ENCODE measurements at regions not wholly inside any gene's neighbourhood (a gene's known extent, or its start where the extent isn't known, plus 50 kb on each side); places are given as distances from the start of the nearest gene placed in this dataset.

DNA sequence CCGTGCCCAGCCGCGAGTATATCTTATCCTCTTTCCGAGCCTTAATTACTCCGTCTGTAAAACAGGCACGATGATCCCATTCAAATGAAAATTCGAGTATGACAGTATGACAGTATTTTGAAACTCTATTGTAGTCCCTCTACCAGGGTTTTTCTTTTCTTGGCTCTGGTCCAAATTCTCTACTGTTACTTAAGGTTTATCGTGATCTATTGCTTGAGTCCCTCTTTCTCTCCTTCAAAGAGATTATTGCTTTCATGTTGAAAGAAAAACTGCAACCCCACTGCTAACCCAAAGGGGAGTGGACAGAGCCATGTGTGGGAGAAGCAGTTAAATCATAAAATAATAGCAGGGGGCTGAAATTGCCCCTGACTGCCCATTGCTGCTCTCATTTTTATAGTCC is 1156.6 kb upstream of the AUTS2 start:
- no peak for DNase-seq (ENCODE audit: extremely low read depth in 1 of 2, low read depth in 1 of 2)

GRCh38 chr7:68442931-68443631 is 1155.2 kb upstream of the AUTS2 start:
- DNase-seq (ENCODE audit: extremely low read depth in 1 of 2, low read depth in 1 of 2) = no peak

DNA sequence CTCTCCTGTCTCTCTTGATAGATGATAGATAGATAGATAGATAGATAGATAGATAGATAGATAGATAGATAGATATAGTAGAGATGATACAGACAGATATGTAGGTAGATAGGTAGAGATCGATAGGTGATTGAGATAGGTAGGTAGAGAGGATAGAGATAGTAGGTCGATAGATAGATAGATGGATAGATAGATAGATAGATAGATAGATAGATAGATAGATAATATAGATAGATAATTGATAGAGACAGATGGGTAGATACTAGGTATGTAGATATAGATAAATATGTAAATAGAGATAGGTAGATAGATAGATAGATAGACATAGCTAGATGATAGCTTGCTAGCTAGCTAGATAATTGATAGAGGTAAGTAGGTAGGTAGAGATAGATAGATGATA is 1154.2 kb upstream of the AUTS2 start:
- no peak for DNase-seq (ENCODE audit: extremely low read depth in 1 of 2, low read depth in 1 of 2)

DNA sequence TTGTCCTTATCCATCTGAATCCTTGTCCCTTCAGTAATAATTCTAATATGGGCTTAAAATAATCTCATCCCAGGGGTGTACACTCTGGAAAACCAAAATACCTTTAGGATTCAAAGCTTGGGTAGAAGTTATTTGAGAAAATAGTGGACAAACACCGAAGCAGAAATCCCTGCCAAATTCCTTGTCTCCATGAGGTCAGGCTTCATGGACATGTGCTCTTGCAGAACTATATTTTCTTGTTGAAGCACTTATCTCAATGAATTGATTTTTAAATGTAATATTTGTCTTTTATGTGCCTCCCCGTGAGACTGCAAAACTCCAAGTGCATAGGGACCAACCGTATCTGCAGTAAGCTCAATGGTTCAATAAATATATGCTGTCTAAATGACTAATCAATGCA is 1153.3 kb upstream of the AUTS2 start:
- DNase-seq (ENCODE audit: extremely low read depth in 1 of 2, low read depth in 1 of 2) = no peak

DNA sequence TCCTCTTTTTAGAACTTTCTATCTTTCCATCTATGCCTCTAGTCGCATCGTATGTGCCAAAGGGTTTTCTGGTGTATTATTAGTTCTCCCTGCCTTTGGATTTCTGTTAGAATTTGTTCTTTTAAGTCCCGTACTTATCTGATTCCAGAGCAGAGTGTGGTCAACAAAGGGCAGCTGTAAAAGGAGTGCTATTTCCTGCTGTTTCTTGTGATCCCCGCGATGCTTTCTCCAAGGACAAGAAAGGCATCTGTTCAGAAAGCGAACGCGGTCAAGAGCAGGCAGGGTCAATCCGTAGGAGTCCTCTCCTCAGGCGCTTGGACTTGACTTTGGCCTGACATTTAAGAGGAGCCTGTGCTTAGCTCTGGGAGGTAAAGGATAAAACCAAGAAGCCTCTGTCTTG is 1152.1 kb upstream of the AUTS2 start:
- no peak for DNase-seq (ENCODE audit: extremely low read depth in 1 of 2, low read depth in 1 of 2)

DNA sequence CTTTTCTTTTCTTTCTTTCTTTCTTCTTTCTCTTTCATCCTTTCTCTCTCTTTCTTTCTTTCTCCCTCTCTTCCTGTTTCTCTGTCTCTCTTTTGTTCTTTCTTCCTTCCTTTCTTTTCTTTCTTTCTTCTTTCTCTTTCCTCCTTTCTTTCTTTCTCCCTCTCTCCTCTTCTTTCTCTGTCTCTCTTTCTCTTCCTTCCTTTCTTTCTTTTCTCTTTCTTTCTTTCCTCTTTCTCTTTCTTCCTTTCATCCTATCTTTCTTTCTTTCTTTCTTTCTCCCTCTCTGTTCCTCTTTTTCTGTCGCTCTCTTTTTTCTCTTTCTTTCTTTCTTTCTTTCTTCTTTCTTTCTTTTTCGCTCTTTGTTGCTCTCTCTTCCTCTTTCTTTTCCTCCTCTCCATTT is 1149.2 kb upstream of the AUTS2 start:
- no peak for DNase-seq (ENCODE audit: extremely low read depth in 1 of 2, low read depth in 1 of 2)

GRCh38 chr7:68449816-68450215 is 1148.5 kb upstream of the AUTS2 start:
- no peak for DNase-seq (ENCODE audit: extremely low read depth in 1 of 2, low read depth in 1 of 2)

- DNase-seq (ENCODE audit: extremely low read depth in 1 of 2, low read depth in 1 of 2) = no peak
These were observed 1143.3 kb upstream of the AUTS2 start for GRCh38 chr7:68454931-68455330.

- DNase-seq (ENCODE audit: extremely low read depth in 1 of 2, low read depth in 1 of 2) = no peak
These were observed 1141.8 kb upstream of the AUTS2 start for GRCh38 chr7:68456469-68456868.

DNA sequence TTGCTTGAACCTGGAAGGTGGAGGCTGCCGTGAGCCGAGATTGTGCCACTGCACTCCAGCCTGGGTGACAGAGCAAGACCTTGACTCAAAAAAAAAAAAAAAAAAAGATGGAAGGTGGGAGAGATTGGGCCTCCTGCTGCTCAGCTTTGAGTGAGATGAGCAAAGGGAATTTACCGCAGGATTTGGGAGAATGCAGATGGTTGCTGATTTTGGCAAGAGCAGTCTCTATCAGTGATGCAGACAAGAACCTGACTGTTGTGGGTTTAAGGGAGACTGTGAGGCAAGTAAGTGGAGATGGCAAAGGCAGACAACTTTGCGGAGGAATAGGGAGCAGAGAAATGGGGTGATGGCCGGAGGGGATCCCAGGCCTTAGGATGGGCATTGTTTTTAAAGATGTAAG is 1140.8 kb upstream of the AUTS2 start:
- DNase-seq (ENCODE audit: extremely low read depth in 1 of 2, low read depth in 1 of 2) = no peak

GRCh38 chr7:68458010-68458908 is 1140.0 kb upstream of the AUTS2 start:
- DNase-seq (ENCODE audit: extremely low read depth in 1 of 2, low read depth in 1 of 2) = no peak

- no peak for DNase-seq (ENCODE audit: extremely low read depth in 1 of 2, low read depth in 1 of 2)
These were observed 1136.8 kb upstream of the AUTS2 start for GRCh38 chr7:68461430-68461829.

DNA sequence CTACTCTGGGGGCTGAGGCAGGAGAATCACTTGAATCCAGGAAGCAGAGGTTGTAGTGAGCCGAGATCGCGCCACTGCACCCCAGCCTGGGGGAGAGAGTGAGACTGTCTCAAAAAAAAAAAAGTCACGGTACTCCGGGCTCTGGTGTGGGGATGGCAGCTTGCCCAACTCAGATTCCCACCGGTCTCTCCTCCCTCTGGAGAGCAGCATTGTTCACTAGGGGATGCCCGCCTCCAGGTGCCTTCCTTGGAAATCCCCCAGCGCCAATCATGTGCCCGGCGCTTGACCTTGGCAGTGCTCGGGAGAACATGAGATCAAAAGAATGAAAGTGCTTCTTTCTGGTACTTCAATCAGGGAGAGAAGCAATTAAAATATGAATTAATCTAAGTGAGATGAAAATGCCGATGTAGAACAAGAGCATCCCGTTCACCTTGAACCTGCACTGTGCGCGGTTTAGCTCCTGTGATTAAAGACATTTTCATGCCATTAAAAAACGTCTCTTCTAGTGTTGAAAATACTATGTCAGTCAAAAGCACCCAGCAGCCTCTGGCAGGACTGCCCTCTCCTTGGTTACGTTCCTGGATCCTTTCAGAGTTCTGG is 1127.3 kb upstream of the AUTS2 start:
- DNase-seq (ENCODE audit: extremely low read depth in 1 of 2, low read depth in 1 of 2) = no peak

GRCh38 chr7:68472688-68473087 is 1125.6 kb upstream of the AUTS2 start:
- DNase-seq (ENCODE audit: extremely low read depth in 1 of 2, low read depth in 1 of 2) = no peak

DNA sequence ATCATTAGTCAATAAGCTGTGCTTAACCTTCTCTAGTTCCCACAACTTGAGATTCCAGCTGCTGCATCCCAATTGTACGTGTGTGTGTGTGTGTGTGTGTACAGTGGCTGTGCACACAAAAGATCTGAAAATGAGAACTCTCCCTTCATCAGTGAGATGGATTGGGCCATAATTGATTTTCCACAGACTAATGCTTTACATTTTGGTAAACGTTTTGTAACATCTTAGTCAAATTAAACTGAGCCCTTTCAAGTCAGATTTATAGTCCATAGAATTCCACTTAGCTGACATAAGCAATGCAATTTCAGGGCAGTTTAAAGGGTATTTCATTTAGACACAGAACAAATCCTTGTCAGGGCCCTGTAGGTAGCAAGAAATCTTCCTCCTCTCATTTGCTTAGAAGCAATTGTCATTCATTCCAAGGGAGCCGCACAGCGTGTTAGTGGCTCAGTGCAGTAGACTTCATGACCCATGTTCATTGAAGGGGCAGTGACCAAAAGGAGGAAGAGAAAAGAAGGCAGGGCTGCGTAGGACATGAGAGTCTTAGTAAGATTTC is 1123.5 kb upstream of the AUTS2 start:
- DNase-seq (ENCODE audit: extremely low read depth in 1 of 2, low read depth in 1 of 2) = no peak

DNA sequence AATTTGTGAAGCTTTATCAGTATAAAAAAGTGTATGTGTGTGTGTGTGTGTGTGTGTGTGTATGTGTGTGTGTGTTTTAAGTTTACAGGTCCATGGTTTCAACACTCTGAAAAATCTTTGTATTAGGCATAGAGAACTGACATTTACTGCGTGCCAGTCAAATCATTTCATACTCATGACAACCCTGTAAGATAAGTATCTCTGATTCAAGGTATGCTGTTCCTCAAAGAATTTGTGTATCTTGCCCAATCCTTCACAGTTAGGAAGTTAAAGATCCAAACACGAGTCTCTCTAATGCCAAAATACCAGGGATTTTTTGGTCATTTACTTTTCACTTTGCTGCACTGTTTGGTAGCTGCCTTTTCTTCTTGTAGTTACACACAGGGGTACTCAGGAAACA is 1121.3 kb upstream of the AUTS2 start:
- DNase-seq (ENCODE audit: extremely low read depth in 1 of 2, low read depth in 1 of 2) = no peak

GRCh38 chr7:68478326-68478725 is 1119.9 kb upstream of the AUTS2 start:
- DNase-seq (ENCODE audit: extremely low read depth in 1 of 2, low read depth in 1 of 2) = no peak

DNA sequence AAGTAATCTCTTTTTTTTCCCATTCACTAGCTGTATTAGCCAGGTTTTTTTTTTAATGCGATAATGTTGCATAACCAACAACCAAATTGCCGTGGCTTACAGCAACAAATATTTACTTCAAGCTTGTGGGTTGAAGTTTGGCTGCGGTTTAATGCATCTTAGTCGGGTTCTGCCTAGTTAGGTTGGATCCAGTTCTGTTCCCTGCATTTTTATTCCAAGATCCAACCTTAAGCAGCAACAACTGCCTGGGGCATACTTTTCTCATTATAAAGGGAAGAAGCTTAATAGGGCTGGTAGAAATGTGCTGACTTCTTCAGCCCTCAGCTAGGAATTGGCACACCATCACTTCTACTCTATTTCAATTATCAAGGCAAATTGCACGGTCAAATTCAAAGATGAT is 1115.5 kb upstream of the AUTS2 start:
- DNase-seq (ENCODE audit: extremely low read depth in 1 of 2, low read depth in 1 of 2) = no peak

GRCh38 chr7:68484731-68485130 is 1113.5 kb upstream of the AUTS2 start:
- no peak for DNase-seq (ENCODE audit: extremely low read depth in 1 of 2, low read depth in 1 of 2)

DNA sequence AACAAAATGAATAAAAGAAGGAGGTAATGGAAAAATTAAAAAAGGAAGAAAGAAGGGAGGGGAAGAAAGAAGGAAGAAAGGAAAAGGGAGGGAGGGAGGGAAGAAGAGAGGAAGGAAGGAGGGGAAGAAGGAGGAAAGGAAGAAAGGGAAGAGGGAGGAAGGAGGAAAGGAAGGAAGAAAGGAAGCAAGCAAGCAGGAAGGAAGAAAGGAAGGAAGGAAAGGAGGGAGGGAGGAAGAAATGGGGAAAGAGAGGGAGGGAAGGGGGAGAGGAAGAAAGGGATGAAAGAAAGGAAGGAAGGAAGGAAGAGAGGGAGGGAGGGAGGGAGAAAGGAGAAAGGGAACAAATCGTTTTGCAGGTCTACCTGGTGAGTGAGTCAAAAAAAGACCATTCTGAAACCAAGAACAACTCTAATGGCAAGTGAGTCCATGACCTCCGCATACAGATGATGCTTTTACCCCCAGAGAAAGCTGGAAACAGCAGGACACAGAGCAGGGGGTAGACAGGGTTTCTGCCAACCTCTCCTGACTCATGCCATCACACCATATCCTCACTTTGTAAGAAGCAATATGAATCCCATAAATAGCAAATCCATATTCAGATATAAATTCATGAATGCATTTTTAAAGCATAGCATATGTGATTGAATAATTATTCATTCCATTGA is 1112.9 kb upstream of the AUTS2 start:
- no peak for DNase-seq (ENCODE audit: extremely low read depth in 1 of 2, low read depth in 1 of 2)
